NK-92 treated with Interleukin-12 subunit alpha and Interleukin-12 subunit beta, amount 100 ng/mL, for 24 hours (cell line): ENCODE measurements at regions not wholly inside any gene's neighbourhood (a gene's known extent, or its start where the extent isn't known, plus 50 kb on each side); places are given as distances from the start of the nearest gene placed in this dataset.
"Not testable (repeated sequence)": the region's sequence is repeated elsewhere in the genome, so short reads cannot be mapped to it uniquely, and the experiment has no call there.

Source experiments
- DNase-seq: peaks from one replicate; lab custom pipeline; 2025; lab: John Stamatoyannopoulos, UW

- DNase-seq, result no peak
Observed at GRCh38 chr13:80881942-80882445, 541.1 kb upstream of the SPRY2 start.

- DNase-seq, result no peak
Observed at GRCh38 chr13:80881495-80881894, 540.6 kb upstream of the SPRY2 start.

- no peak for DNase-seq
Observed at GRCh38 chr13:80881034-80881433, 540.1 kb upstream of the SPRY2 start.

GRCh38 chr13:80877944-80878241, 537.0 kb upstream of the SPRY2 start:
- DNase-seq, result no peak

GRCh38 chr13:80877209-80877943, 536.5 kb upstream of the SPRY2 start:
- no peak for DNase-seq

GRCh38 chr13:80873589-80873988, 532.7 kb upstream of the SPRY2 start:
- DNase-seq, result peak; percentile 60

- DNase-seq, result not testable (repeated sequence)
Observed at GRCh38 chr13:80871971-80872370, 531.0 kb upstream of the SPRY2 start.

- no peak for DNase-seq
Observed at GRCh38 chr13:80871481-80871880, 530.6 kb upstream of the SPRY2 start.

GRCh38 chr13:80870186-80870585, 529.3 kb upstream of the SPRY2 start:
- no peak for DNase-seq

- DNase-seq, result no peak
Observed at GRCh38 chr13:80866921-80867320, 526.0 kb upstream of the SPRY2 start.

- no peak for DNase-seq
Observed at GRCh38 chr13:80865329-80865728, 524.4 kb upstream of the SPRY2 start.

GRCh38 chr13:80862456-80862855, 521.5 kb upstream of the SPRY2 start:
- no peak for DNase-seq

- no peak for DNase-seq
Observed at GRCh38 chr13:80860845-80861244, 519.9 kb upstream of the SPRY2 start.

GRCh38 chr13:80858131-80858530, 517.2 kb upstream of the SPRY2 start:
- no peak for DNase-seq

- no peak for DNase-seq
Observed at GRCh38 chr13:80857321-80857720, 516.4 kb upstream of the SPRY2 start.

- DNase-seq, result no peak
Observed at GRCh38 chr13:80850771-80851170, 509.8 kb upstream of the SPRY2 start.

GRCh38 chr13:80844164-80844563, 503.2 kb upstream of the SPRY2 start:
- DNase-seq, result no peak

GRCh38 chr13:80841414-80841813, 500.5 kb upstream of the SPRY2 start:
- no peak for DNase-seq

- no peak for DNase-seq
Observed at GRCh38 chr13:80840316-80840976, 499.5 kb upstream of the SPRY2 start.

- no peak for DNase-seq
Observed at GRCh38 chr13:80835902-80836301, 495.0 kb upstream of the SPRY2 start.

GRCh38 chr13:80830431-80830830, 489.5 kb upstream of the SPRY2 start:
- DNase-seq, result no peak

- no peak for DNase-seq
Observed at GRCh38 chr13:80828759-80829158, 487.8 kb upstream of the SPRY2 start.

- DNase-seq, result no peak
Observed at GRCh38 chr13:80825276-80825675, 484.4 kb upstream of the SPRY2 start.

GRCh38 chr13:80824229-80824628, 483.3 kb upstream of the SPRY2 start:
- DNase-seq, result no peak
